K562 (cell line): ENCODE measurements at regions not wholly inside any gene's neighbourhood (a gene's known extent, or its start where the extent isn't known, plus 50 kb on each side); places are given as distances from the start of the nearest gene placed in this dataset.

Experiments
- CBX2 ChIP-seq: fragments of 200-600 bp; sonication (generic); IDR thresholded peaks from one replicate; pipeline ENCODE4 v1.6.1; 2012; ENCODE audit warnings: mild to moderate bottlenecking, low read length, inconsistent platforms; ENCODE audit not compliant: insufficient read depth, poor library complexity, severe bottlenecking
- CEBPZ ChIP-seq: fragments of 150-350 bp; IDR thresholded peaks from 2 replicates; pipeline ENCODE4 v1.6.1; 2014; ENCODE audit warnings: low read depth, mild to moderate bottlenecking, low read length, borderline replicate concordance
- GABPA ChIP-seq: fragments of 200-800 bp; sonication (Bioruptor generic); conservative IDR thresholded peaks from 2 replicates; pipeline ENCODE4 v1.6.1; 2016; ENCODE audit warnings: low read depth, missing genetic modification characterization, missing compliant biosample characterization
- KDM4B ChIP-seq, 2 experiments: fragments of 450-650 bp in 1 of 2; sonication (generic) in 1 of 2; IDR thresholded peaks; 2 replicates each; pipeline ENCODE4 v1.6.1; 2016 to 2017; ENCODE audit warnings: borderline replicate concordance in 2 of 2, antibody characterized with exemption in 1 of 2, low read depth in 1 of 2, mild to moderate bottlenecking in 1 of 2
- MTA1 ChIP-seq: fragments of 450-650 bp; IDR thresholded peaks from 2 replicates; pipeline ENCODE4 v1.6.1; 2017; ENCODE audit warnings: borderline replicate concordance
- NCOA6 ChIP-seq: fragments of 450-650 bp; IDR thresholded peaks from 2 replicates; pipeline ENCODE4 v1.6.1; 2017; ENCODE audit warnings: mild to moderate bottlenecking
- RBM25 ChIP-seq: fragments of 200-400 bp; formaldehyde crosslinking; IDR thresholded peaks from 2 replicates; pipeline ENCODE4 v1.6.1; 2018; ENCODE audit warnings: low read length, low read depth, moderate library complexity; ENCODE audit not compliant: severe bottlenecking
- RERE ChIP-seq: sonication (generic); formaldehyde crosslinking; IDR thresholded peaks from 2 replicates; pipeline ENCODE4 v1.8.0; 2023; ENCODE audit warnings: missing genetic modification reagents, mild to moderate bottlenecking, borderline replicate concordance
- TAF9B ChIP-seq: fragments of 450-650 bp; IDR thresholded peaks from 2 replicates; pipeline ENCODE4 v1.6.1; 2018; ENCODE audit warnings: mild to moderate bottlenecking; ENCODE audit not compliant: partially characterized antibody
- ZNF347 ChIP-seq: fragments of 450-650 bp; formaldehyde crosslinking; IDR thresholded peaks from 2 replicates; pipeline ENCODE4 v1.4.0; 2020; ENCODE audit warnings: low read depth, mild to moderate bottlenecking, moderate library complexity
- TF ChIP-seq, protein P1 (sequence below): sonication (generic); formaldehyde crosslinking; IDR thresholded peaks from 2 replicates; pipeline ENCODE4 v1.8.1; 2023; ENCODE audit warnings: mild to moderate bottlenecking, missing genetic modification reagents
- TF ChIP-seq, protein P2 (sequence below): fragments of 450-650 bp; IDR thresholded peaks from 2 replicates; pipeline ENCODE4 v1.6.1; 2016; ENCODE audit warnings: antibody characterized with exemption
- TF ChIP-seq, protein P3 (sequence below): sonication (generic); formaldehyde crosslinking; IDR thresholded peaks from 2 replicates; pipeline ENCODE4 v1.9.0; 2022; ENCODE audit warnings: mild to moderate bottlenecking, missing genetic modification reagents

DNA sequence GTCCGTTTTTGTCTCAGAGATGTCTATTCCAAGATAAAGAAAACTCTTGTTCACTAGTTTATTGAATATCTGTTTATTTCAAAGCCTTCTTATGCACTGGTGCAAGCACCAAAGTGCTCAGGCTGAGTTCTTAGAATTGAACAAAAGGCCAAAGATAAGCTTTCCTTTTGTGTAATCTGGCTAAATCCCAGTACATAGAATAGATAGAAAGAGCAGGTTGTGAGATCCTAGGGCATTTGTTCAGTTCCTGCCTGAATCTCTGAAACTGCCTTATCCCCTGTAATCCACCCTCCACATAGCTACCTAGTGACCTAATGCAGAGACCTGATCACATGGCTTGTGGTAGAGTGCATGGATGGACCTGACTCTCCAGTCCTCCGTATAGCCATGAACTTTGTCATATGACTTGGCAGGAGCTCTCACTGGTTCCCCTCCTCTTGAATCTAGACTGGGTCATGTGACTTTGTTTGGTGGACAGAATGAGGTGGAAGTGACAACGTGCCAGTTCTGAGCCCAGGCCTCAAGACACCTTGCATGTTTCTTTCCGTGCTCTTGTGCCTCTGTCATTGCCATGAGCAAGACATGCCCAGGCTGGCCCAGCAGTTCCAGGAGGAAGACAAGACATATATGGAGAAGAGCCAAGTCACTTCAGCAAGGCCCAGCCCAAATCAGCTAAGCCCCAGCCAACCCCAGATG, 139.3 kb upstream of the SHB start (continued):
- TF ChIP-seq, protein P1, sequence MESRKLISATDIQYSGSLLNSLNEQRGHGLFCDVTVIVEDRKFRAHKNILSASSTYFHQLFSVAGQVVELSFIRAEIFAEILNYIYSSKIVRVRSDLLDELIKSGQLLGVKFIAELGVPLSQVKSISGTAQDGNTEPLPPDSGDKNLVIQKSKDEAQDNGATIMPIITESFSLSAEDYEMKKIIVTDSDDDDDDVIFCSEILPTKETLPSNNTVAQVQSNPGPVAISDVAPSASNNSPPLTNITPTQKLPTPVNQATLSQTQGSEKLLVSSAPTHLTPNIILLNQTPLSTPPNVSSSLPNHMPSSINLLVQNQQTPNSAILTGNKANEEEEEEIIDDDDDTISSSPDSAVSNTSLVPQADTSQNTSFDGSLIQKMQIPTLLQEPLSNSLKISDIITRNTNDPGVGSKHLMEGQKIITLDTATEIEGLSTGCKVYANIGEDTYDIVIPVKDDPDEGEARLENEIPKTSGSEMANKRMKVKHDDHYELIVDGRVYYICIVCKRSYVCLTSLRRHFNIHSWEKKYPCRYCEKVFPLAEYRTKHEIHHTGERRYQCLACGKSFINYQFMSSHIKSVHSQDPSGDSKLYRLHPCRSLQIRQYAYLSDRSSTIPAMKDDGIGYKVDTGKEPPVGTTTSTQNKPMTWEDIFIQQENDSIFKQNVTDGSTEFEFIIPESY (CRISPR knock-in tag), result no peak
- TF ChIP-seq RERE (CRISPR knock-in tag) (no peak), KDM4B (IDR thresholded peaks at IDR 0.05; ENCODE audit: borderline replicate concordance in 2 of 2, low read depth in 1 of 2) (no peak), RBM25 (no peak), CBX2 (no peak), GABPA (tag) (no peak), MTA1 (no peak), NCOA6 (no peak), TAF9B (no peak), CEBPZ (no peak), ZNF347 (CRISPR knock-in tag) (no peak)
- TF ChIP-seq, protein P2, sequence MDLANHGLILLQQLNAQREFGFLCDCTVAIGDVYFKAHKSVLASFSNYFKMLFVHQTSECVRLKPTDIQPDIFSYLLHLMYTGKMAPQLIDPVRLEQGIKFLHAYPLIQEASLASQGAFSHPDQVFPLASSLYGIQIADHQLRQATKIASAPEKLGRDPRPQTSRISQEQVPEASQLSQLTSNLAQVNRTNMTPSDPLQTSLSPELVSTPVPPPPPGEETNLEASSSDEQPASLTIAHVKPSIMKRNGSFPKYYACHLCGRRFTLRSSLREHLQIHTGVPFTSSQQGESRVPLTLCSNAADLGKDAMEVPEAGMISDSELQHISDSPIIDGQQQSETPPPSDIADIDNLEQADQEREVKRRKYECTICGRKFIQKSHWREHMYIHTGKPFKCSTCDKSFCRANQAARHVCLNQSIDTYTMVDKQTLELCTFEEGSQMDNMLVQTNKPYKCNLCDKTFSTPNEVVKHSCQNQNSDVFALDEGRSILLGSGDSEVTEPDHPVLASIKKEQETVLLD, result no peak
- TF ChIP-seq, protein P3, sequence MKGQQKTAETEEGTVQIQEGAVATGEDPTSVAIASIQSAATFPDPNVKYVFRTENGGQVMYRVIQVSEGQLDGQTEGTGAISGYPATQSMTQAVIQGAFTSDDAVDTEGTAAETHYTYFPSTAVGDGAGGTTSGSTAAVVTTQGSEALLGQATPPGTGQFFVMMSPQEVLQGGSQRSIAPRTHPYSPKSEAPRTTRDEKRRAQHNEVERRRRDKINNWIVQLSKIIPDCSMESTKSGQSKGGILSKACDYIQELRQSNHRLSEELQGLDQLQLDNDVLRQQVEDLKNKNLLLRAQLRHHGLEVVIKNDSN (CRISPR knock-in tag), result peak; percentile 68
